ENCODE measurements at regions not wholly inside any gene's neighbourhood (a gene's known extent, or its start where the extent isn't known, plus 50 kb on each side); places are given as distances from the start of the nearest gene placed in this dataset.

GRCh38 chr1:30506291-30507015, 216.9 kb downstream of the MATN1 start:
- H4K20me1 ChIP-seq (ENCODE audit: insufficient read depth, low read length), result no peaks in the 10 kb centered on the region
- Mint-ChIP-seq H3K27me3 (ENCODE audit: low read depth, unreplicated experiment) (peaks cover 38% of the 10 kb centered on the region), H3K4me3 (ENCODE audit: unreplicated experiment) (no peak overlapping the region), H3K27ac (ENCODE audit: unreplicated experiment) (no peak overlapping the region), H3K9me3 (ENCODE audit: unreplicated experiment) (no peaks in the 10 kb centered on the region), H3K36me3 (ENCODE audit: low read depth, unreplicated experiment) (no peaks in the 10 kb centered on the region), H3K4me1 (ENCODE audit: low read depth, unreplicated experiment) (no peaks in the 10 kb centered on the region)
- H3K4me3 ChIP-seq (ENCODE audit: insufficient read depth, low read depth, low read length), result no peak overlapping the region
- no peaks in the 10 kb centered on the region for H3K27me3 ChIP-seq (ENCODE audit: insufficient read depth, low read length)
- no peak overlapping the region for H3K4me2 ChIP-seq (ENCODE audit: low read length)
- no peak for DNase-seq (ENCODE audit: low read depth)
- FAIRE-seq, result no peak
- no peaks in the 10 kb centered on the region for H3K36me3 ChIP-seq (ENCODE audit: insufficient read depth, low read length)
- no peak overlapping the region for H3K9ac ChIP-seq (ENCODE audit: low read length)
- TF ChIP-seq CTCF (IDR thresholded peaks at IDR 0.05; ENCODE audit: insufficient read depth, low read depth, low read length) (no peak), EZH2 (IDR thresholded peaks at IDR 0.05; ENCODE audit: insufficient read depth, low read length) (no peak)
- no peak overlapping the region for H3K27ac ChIP-seq (ENCODE audit: low read depth, low read length)
- H3K4me1 ChIP-seq (ENCODE audit: insufficient read depth, low read length), result peaks cover 3% of the 10 kb centered on the region
- H2AFZ ChIP-seq (ENCODE audit: low read depth, low read length), result no peak overlapping the region
- H3K9me3 ChIP-seq (ENCODE audit: insufficient read depth, low read depth, low read length), result no peaks in the 10 kb centered on the region
- H3K79me2 ChIP-seq (ENCODE audit: insufficient read depth, low read length), result no peaks in the 10 kb centered on the region

GRCh38 chr1:30505853-30506252, 217.5 kb downstream of the MATN1 start:
- Histone ChIP-seq H3K27ac (ENCODE audit: low read depth, low read length) (no peak overlapping the region), H3K9me3 (ENCODE audit: insufficient read depth, low read depth, low read length) (no peaks in the 10 kb centered on the region), H3K79me2 (ENCODE audit: insufficient read depth, low read length) (no peaks in the 10 kb centered on the region), H3K4me3 (ENCODE audit: insufficient read depth, low read depth, low read length) (no peak overlapping the region), H3K4me1 (ENCODE audit: insufficient read depth, low read length) (no peaks in the 10 kb centered on the region), H3K36me3 (ENCODE audit: insufficient read depth, low read length) (no peaks in the 10 kb centered on the region), H4K20me1 (ENCODE audit: insufficient read depth, low read length) (no peaks in the 10 kb centered on the region), H3K27me3 (ENCODE audit: insufficient read depth, low read length) (no peaks in the 10 kb centered on the region), H2AFZ (ENCODE audit: low read depth, low read length) (no peak overlapping the region), H3K9ac (ENCODE audit: low read length) (no peak overlapping the region), H3K4me2 (ENCODE audit: low read length) (no peak overlapping the region)
- no peak overlapping the region for H3K4me3 Mint-ChIP-seq (ENCODE audit: unreplicated experiment)
- H3K27ac Mint-ChIP-seq (ENCODE audit: unreplicated experiment), result no peak overlapping the region
- TF ChIP-seq EZH2 (IDR thresholded peaks at IDR 0.05; ENCODE audit: insufficient read depth, low read length), result no peak
- no peak for TF ChIP-seq CTCF (IDR thresholded peaks at IDR 0.05; ENCODE audit: insufficient read depth, low read depth, low read length)
- no peaks in the 10 kb centered on the region for H3K36me3 Mint-ChIP-seq (ENCODE audit: low read depth, unreplicated experiment)
- FAIRE-seq (no peak), DNase-seq (ENCODE audit: low read depth) (no peak)
- peaks cover 4% of the 10 kb centered on the region for H3K9me3 Mint-ChIP-seq (ENCODE audit: unreplicated experiment)
- peaks cover 42% of the 10 kb centered on the region for H3K27me3 Mint-ChIP-seq (ENCODE audit: low read depth, unreplicated experiment)
- no peaks in the 10 kb centered on the region for H3K4me1 Mint-ChIP-seq (ENCODE audit: low read depth, unreplicated experiment)

GRCh38 chr1:30492451-30492850, 230.9 kb downstream of the MATN1 start:
- Histone ChIP-seq H3K27ac (ENCODE audit: low read depth, low read length) (no peak overlapping the region), H2AFZ (ENCODE audit: low read depth, low read length) (no peak overlapping the region), H3K36me3 (ENCODE audit: insufficient read depth, low read length) (no peaks in the 10 kb centered on the region), H3K79me2 (ENCODE audit: insufficient read depth, low read length) (no peaks in the 10 kb centered on the region), H3K9ac (ENCODE audit: low read length) (no peak overlapping the region), H3K4me1 (ENCODE audit: insufficient read depth, low read length) (no peaks in the 10 kb centered on the region), H3K4me2 (ENCODE audit: low read length) (no peak overlapping the region), H3K27me3 (ENCODE audit: insufficient read depth, low read length) (peaks cover under 1% of the 10 kb centered on the region), H4K20me1 (ENCODE audit: insufficient read depth, low read length) (no peaks in the 10 kb centered on the region), H3K4me3 (ENCODE audit: insufficient read depth, low read depth, low read length) (no peak overlapping the region), H3K9me3 (ENCODE audit: insufficient read depth, low read depth, low read length) (no peaks in the 10 kb centered on the region)
- FAIRE-seq, result no peak
- Mint-ChIP-seq H3K36me3 (ENCODE audit: low read depth, unreplicated experiment) (peaks cover 2% of the 10 kb centered on the region), H3K4me3 (ENCODE audit: unreplicated experiment) (no peak overlapping the region), H3K27ac (ENCODE audit: unreplicated experiment) (no peak overlapping the region), H3K27me3 (ENCODE audit: low read depth, unreplicated experiment) (peaks cover 10% of the 10 kb centered on the region), H3K4me1 (ENCODE audit: low read depth, unreplicated experiment) (no peaks in the 10 kb centered on the region), H3K9me3 (ENCODE audit: unreplicated experiment) (peaks cover 19% of the 10 kb centered on the region)
- DNase-seq (ENCODE audit: low read depth), result no peak
- TF ChIP-seq EZH2 (IDR thresholded peaks at IDR 0.05; ENCODE audit: insufficient read depth, low read length), result no peak
- TF ChIP-seq CTCF (IDR thresholded peaks at IDR 0.05; ENCODE audit: insufficient read depth, low read depth, low read length), result no peak
